Keratinocyte (primary cell): ENCODE measurements at regions not wholly inside any gene's neighbourhood (a gene's known extent, or its start where the extent isn't known, plus 50 kb on each side); places are given as distances from the start of the nearest gene placed in this dataset.

Experiments
- DNase-seq: peaks from one replicate; pipeline ENCODE4 v3.0.0-alpha.2; 2011; ENCODE audit warnings: low read depth, missing footprints, low spot score
- FAIRE-seq: peaks from 2 replicates; lab custom pipeline; 2011; peaks lifted over from hg19 to GRCh38; lab: Jason Lieb, UNC
- H2AFZ ChIP-seq: 2 replicates; pipeline ENCODE4 v1.6.0; 2012; ENCODE audit warnings: low read length, control low read depth, inconsistent platforms; ENCODE audit not compliant: control insufficient read depth
- H3K27ac ChIP-seq: 2 replicates; pipeline ENCODE4 v1.5.1; 2011; ENCODE audit warnings: low read length; ENCODE audit not compliant: control insufficient read depth, insufficient read depth
- H3K27me3 ChIP-seq: 3 replicates; pipeline ENCODE4 v1.6.0; 2011; ENCODE audit warnings: low read length; ENCODE audit not compliant: control insufficient read depth, insufficient read depth; ENCODE audit errors: extremely low read depth
- H3K36me3 ChIP-seq, 2 experiments: 2 replicates in 1 of 2; 3 replicates in 1 of 2; pipeline ENCODE4 v1.5.1; 2011; ENCODE audit warnings: low read length in 2 of 2, mild to moderate bottlenecking in 1 of 2; ENCODE audit not compliant: control insufficient read depth in 2 of 2, insufficient read depth in 2 of 2; ENCODE audit errors: extremely low read depth in 1 of 2
- H3K4me1 ChIP-seq: 3 replicates; pipeline ENCODE4 v1.5.1; 2011; ENCODE audit warnings: low read length; ENCODE audit not compliant: control insufficient read depth, insufficient read depth; ENCODE audit errors: extremely low read depth
- H3K4me2 ChIP-seq: 3 replicates; pipeline ENCODE4 v1.6.0; 2011; ENCODE audit warnings: low read depth, low read length; ENCODE audit not compliant: control insufficient read depth, insufficient read depth; ENCODE audit errors: extremely low read depth
- H3K4me3 ChIP-seq, 3 experiments: fragments of 200-600 bp in 1 of 3; sonication (generic) in 1 of 3; 2 replicates in 2 of 3; 3 replicates in 1 of 3; pipeline ENCODE4 v1.5.1; 2011 to 2016; ENCODE audit warnings: low read length in 3 of 3, mild to moderate bottlenecking in 3 of 3, control low read depth in 2 of 3, inconsistent platforms in 1 of 3, low read depth in 1 of 3, mixed read lengths in 1 of 3, mixed run types in 1 of 3, moderate library complexity in 1 of 3; ENCODE audit not compliant: control insufficient read depth in 2 of 3, insufficient read depth in 2 of 3; ENCODE audit errors: extremely low read depth in 1 of 3
- H3K79me2 ChIP-seq: 2 replicates; pipeline ENCODE4 v1.6.0; 2012; ENCODE audit warnings: low read length; ENCODE audit not compliant: control insufficient read depth, insufficient read depth
- H3K9ac ChIP-seq: 3 replicates; pipeline ENCODE4 v1.6.0; 2011; ENCODE audit warnings: low read length; ENCODE audit not compliant: control insufficient read depth, insufficient read depth; ENCODE audit errors: extremely low read depth
- H3K9me1 ChIP-seq: 3 replicates; pipeline ENCODE4 v1.6.0; 2011; ENCODE audit warnings: low read length; ENCODE audit not compliant: control insufficient read depth, insufficient read depth; ENCODE audit errors: extremely low read depth
- H3K9me3 ChIP-seq: 2 replicates; pipeline ENCODE4 v1.5.1; 2012; ENCODE audit warnings: low read depth, low read length; ENCODE audit not compliant: control insufficient read depth
- H4K20me1 ChIP-seq: 3 replicates; pipeline ENCODE4 v1.6.0; 2011; ENCODE audit warnings: low read length; ENCODE audit not compliant: control insufficient read depth, insufficient read depth; ENCODE audit errors: extremely low read depth
- CTCF ChIP-seq, 3 experiments: IDR thresholded peaks in 1 of 3; conservative IDR thresholded peaks in 1 of 3; optimal IDR thresholded peaks in 1 of 3; 2 replicates in 2 of 3; 3 replicates in 1 of 3; pipeline versions ENCODE3 to v1.5.1; 2011; ENCODE audit warnings: low read length in 3 of 3, mild to moderate bottlenecking in 3 of 3, moderate library complexity in 2 of 3, control low read depth in 1 of 3, inconsistent platforms in 1 of 3; ENCODE audit not compliant: insufficient read depth in 2 of 3; ENCODE audit errors: extremely low read depth in 1 of 3
- EZH2 ChIP-seq: IDR thresholded peaks from one replicate; pipeline ENCODE4 v1.6.1; 2012; ENCODE audit warnings: inconsistent platforms, mild to moderate bottlenecking, low read length, moderate library complexity
- dilution Hi-C: fragments of 300-500 bp; cut with MboI; formaldehyde crosslinking; loops from one replicate; pipeline ENCODE4 v1.7.0; 2020; ENCODE audit warnings: low sequenced_read_pairs; ENCODE audit not compliant: extremely low pct_ligation_motif_present

GRCh38 chr6:137316626-137317025 is 97.4 kb upstream of the IFNGR1 start:
- Histone ChIP-seq H3K79me2 (no peaks in the 10 kb centered on the region), H3K36me3 (no peaks in the 10 kb centered on the region), H4K20me1 (no peaks in the 10 kb centered on the region), H3K9me1 (no peaks in the 10 kb centered on the region), H3K4me3 (no peak overlapping the region), H3K4me2 (no peak overlapping the region), H3K4me1 (no peaks in the 10 kb centered on the region), H3K27me3 (no peaks in the 10 kb centered on the region), H2AFZ (no peak overlapping the region), H3K9ac (no peak overlapping the region), H3K9me3 (no peaks in the 10 kb centered on the region), H3K27ac (no peak overlapping the region)
- TF ChIP-seq CTCF (optimal IDR thresholded peaks at IDR 0.05 in 1 of 3, IDR thresholded peaks at IDR 0.05 in 1 of 3, conservative IDR thresholded peaks at IDR 0.05 in 1 of 3; ENCODE audit: extremely low read depth in 1 of 3, insufficient read depth in 2 of 3, low read length in 3 of 3) (no peak), EZH2 (no peak)
- FAIRE-seq, result no peak
- dilution Hi-C loops, result no loop called here
- DNase-seq, result no peak

GRCh38 chr6:137315081-137315480 is 95.9 kb upstream of the IFNGR1 start:
- no peak overlapping the region for H3K4me2 ChIP-seq
- no peaks in the 10 kb centered on the region for H3K27me3 ChIP-seq
- H3K79me2 ChIP-seq, result no peaks in the 10 kb centered on the region
- no peaks in the 10 kb centered on the region for H4K20me1 ChIP-seq
- no peaks in the 10 kb centered on the region for H3K4me1 ChIP-seq
- H3K27ac ChIP-seq, result no peak overlapping the region
- H3K9me3 ChIP-seq, result no peaks in the 10 kb centered on the region
- no peak for DNase-seq
- dilution Hi-C loops, result no loop called here
- H3K36me3 ChIP-seq, result no peaks in the 10 kb centered on the region
- no peak for FAIRE-seq
- H2AFZ ChIP-seq, result no peak overlapping the region
- H3K9ac ChIP-seq, result no peak overlapping the region
- no peaks in the 10 kb centered on the region for H3K9me1 ChIP-seq
- TF ChIP-seq CTCF (optimal IDR thresholded peaks at IDR 0.05 in 1 of 3, IDR thresholded peaks at IDR 0.05 in 1 of 3, conservative IDR thresholded peaks at IDR 0.05 in 1 of 3; ENCODE audit: extremely low read depth in 1 of 3, insufficient read depth in 2 of 3, low read length in 3 of 3) (no peak), EZH2 (no peak)
- H3K4me3 ChIP-seq, result no peak overlapping the region
